K562 (cell line): ENCODE measurements at regions not wholly inside any gene's neighbourhood (a gene's known extent, or its start where the extent isn't known, plus 50 kb on each side); places are given as distances from the start of the nearest gene placed in this dataset.

Experiments
- ETS1 ChIP-seq: conservative IDR thresholded peaks from 2 replicates; pipeline ENCODE4 v1.6.1; 2011; ENCODE audit warnings: low read depth, mild to moderate bottlenecking, low read length; ENCODE audit not compliant: control insufficient read depth
- HOMEZ ChIP-seq: fragments of 250-450 bp; sonication (Bioruptor Pico); IDR thresholded peaks from 2 replicates; pipeline ENCODE4 v1.4.0; 2020; ENCODE audit warnings: mild to moderate bottlenecking, moderate library complexity
- MEIS2 ChIP-seq: fragments of 450-650 bp; IDR thresholded peaks from 2 replicates; pipeline ENCODE4 v1.6.1; 2014; ENCODE audit warnings: mild to moderate bottlenecking; ENCODE audit not compliant: partially characterized antibody
- MTA3 ChIP-seq: fragments of 450-650 bp; formaldehyde crosslinking; IDR thresholded peaks from 2 replicates; pipeline ENCODE4 v1.6.1; 2017; ENCODE audit warnings: mild to moderate bottlenecking, borderline replicate concordance
- SAP30 ChIP-seq: fragments of 200-600 bp; sonication (generic); IDR thresholded peaks from 2 replicates; pipeline ENCODE4 v1.6.1; 2012; ENCODE audit warnings: borderline replicate concordance, low read depth, mild to moderate bottlenecking, moderate library complexity, low read length, control low read depth, inconsistent platforms; ENCODE audit not compliant: insufficient read depth, poor library complexity, severe bottlenecking
- SETDB1 ChIP-seq: IDR thresholded peaks from one replicate; pipeline ENCODE4 v1.6.1; 2012; ENCODE audit warnings: low read length, control low read depth, inconsistent platforms
- TAF15 ChIP-seq: fragments of 200-400 bp; formaldehyde crosslinking; IDR thresholded peaks from 2 replicates; pipeline ENCODE4 v1.6.1; 2017; ENCODE audit warnings: mild to moderate bottlenecking, low read depth, low read length, moderate library complexity
- THRA ChIP-seq: fragments of 450-650 bp; IDR thresholded peaks from 2 replicates; pipeline ENCODE4 v1.6.1; 2017; ENCODE audit warnings: mild to moderate bottlenecking, moderate library complexity
- TRIM24 ChIP-seq, 2 experiments: fragments of 450-650 bp; IDR thresholded peaks; 2 replicates each; pipeline ENCODE4 v1.6.1; 2016
- ZFP91 ChIP-seq: sonication (generic); formaldehyde crosslinking; IDR thresholded peaks from 2 replicates; pipeline ENCODE4 v1.8.0; 2022; ENCODE audit warnings: mild to moderate bottlenecking, missing genetic modification reagents
- ZNF140 ChIP-seq: fragments of 250-450 bp; sonication (Bioruptor Pico); IDR thresholded peaks from 2 replicates; pipeline ENCODE4 v1.8.0; 2021; ENCODE audit warnings: moderate library complexity, mild to moderate bottlenecking, inconsistent platforms
- ZNF609 ChIP-seq: sonication (generic); formaldehyde crosslinking; IDR thresholded peaks from 2 replicates; pipeline ENCODE4 v1.8.1; 2023; ENCODE audit warnings: missing genetic modification reagents, mild to moderate bottlenecking, borderline replicate concordance
- ZNF707 ChIP-seq: fragments of 250-450 bp; sonication (Bioruptor Pico); conservative IDR thresholded peaks from 2 replicates; pipeline ENCODE4 v1.8.0; 2022; ENCODE audit warnings: inconsistent platforms, mild to moderate bottlenecking, moderate library complexity
- ZNF77 ChIP-seq: fragments of 250-450 bp; sonication (Bioruptor Pico); IDR thresholded peaks from 2 replicates; pipeline ENCODE4 v1.5.0; 2020
- ZNF780A ChIP-seq: fragments of 250-450 bp; sonication (Bioruptor Pico); IDR thresholded peaks from 2 replicates; pipeline ENCODE4 v1.5.0; 2021; ENCODE audit warnings: mild to moderate bottlenecking

GRCh38 chr1:8169364-8170058 is 143.4 kb upstream of the ERRFI1 start (continued):
- TF ChIP-seq TAF15, result no peak
- TF ChIP-seq ZNF780A (CRISPR knock-in tag), result no peak
- TF ChIP-seq SAP30, result no peak
- TF ChIP-seq MTA3, result no peak
- no peak for TF ChIP-seq ZNF140 (CRISPR knock-in tag)
- TF ChIP-seq SETDB1, result no peak
- no peak for TF ChIP-seq ETS1
- no peak for TF ChIP-seq ZNF77 (CRISPR knock-in tag)
- TF ChIP-seq TRIM24 (IDR thresholded peaks at IDR 0.05), result peak; percentile 54 to 89; a peak in 3 of 4 replicates
- no peak for TF ChIP-seq HOMEZ (CRISPR knock-in tag)
- no peak for TF ChIP-seq ZNF707 (CRISPR knock-in tag)
- no peak for TF ChIP-seq ZNF609 (CRISPR knock-in tag)
- TF ChIP-seq THRA, result no peak
- TF ChIP-seq MEIS2, result no peak
- TF ChIP-seq ZFP91 (CRISPR knock-in tag), result no peak
